Astrocyte (in vitro differentiated cells and primary cell): ENCODE measurements at regions not wholly inside any gene's neighbourhood (a gene's known extent, or its start where the extent isn't known, plus 50 kb on each side); places are given as distances from the start of the nearest gene placed in this dataset.

Experiments
- DNase-seq: peaks from one replicate; pipeline ENCODE4 v3.0.0-alpha.2; 2010; ENCODE audit warnings: low read depth
- FAIRE-seq: peaks from 2 replicates; lab custom pipeline; 2011; peaks lifted over from hg19 to GRCh38; lab: Jason Lieb, UNC
- H2AFZ ChIP-seq: 2 replicates; pipeline ENCODE4 v1.6.0; 2012; ENCODE audit warnings: low read depth, low read length, inconsistent platforms
- H3K27ac ChIP-seq: 2 replicates; pipeline ENCODE4 v1.5.1; 2011; ENCODE audit warnings: low read depth, low read length, inconsistent platforms
- H3K27me3 ChIP-seq: 2 replicates; pipeline ENCODE4 v1.6.0; 2011; ENCODE audit warnings: low read length, inconsistent platforms; ENCODE audit not compliant: insufficient read depth
- H3K36me3 ChIP-seq: 2 replicates; pipeline ENCODE4 v1.5.1; 2011; ENCODE audit warnings: low read length, inconsistent platforms; ENCODE audit not compliant: insufficient read depth
- H3K4me1 ChIP-seq: 2 replicates; pipeline ENCODE4 v1.5.1; 2011; ENCODE audit warnings: low read length, inconsistent platforms; ENCODE audit not compliant: insufficient read depth
- H3K4me2 ChIP-seq: 2 replicates; pipeline ENCODE4 v1.6.0; 2012; ENCODE audit warnings: low read length, inconsistent platforms
- H3K4me3 ChIP-seq: 2 replicates; pipeline ENCODE4 v1.5.1; 2011; ENCODE audit warnings: low read depth, mild to moderate bottlenecking, low read length, inconsistent platforms; ENCODE audit not compliant: insufficient read depth
- H3K79me2 ChIP-seq: 2 replicates; pipeline ENCODE4 v1.6.0; 2012; ENCODE audit warnings: mild to moderate bottlenecking, low read length, inconsistent platforms; ENCODE audit not compliant: insufficient read depth
- H3K9ac ChIP-seq: 2 replicates; pipeline ENCODE4 v1.6.0; 2012; ENCODE audit warnings: mild to moderate bottlenecking, low read length, inconsistent platforms
- H3K9me3 ChIP-seq: 2 replicates; pipeline ENCODE4 v1.5.1; 2012; ENCODE audit warnings: low read depth, mild to moderate bottlenecking, low read length, inconsistent platforms; ENCODE audit not compliant: insufficient read depth
- H4K20me1 ChIP-seq: 2 replicates; pipeline ENCODE4 v1.6.0; 2012; ENCODE audit warnings: low read length, inconsistent platforms; ENCODE audit not compliant: insufficient read depth
- H3K27ac Mint-ChIP-seq: one replicate; pipeline ENCODE4 v1.8.0; 2021; ENCODE audit warnings: mild to moderate bottlenecking, mixed read lengths; ENCODE audit not compliant: unreplicated experiment
- H3K27me3 Mint-ChIP-seq: one replicate; pipeline ENCODE4 v1.8.0; 2021; ENCODE audit warnings: low read depth, mixed read lengths; ENCODE audit not compliant: unreplicated experiment
- H3K36me3 Mint-ChIP-seq: one replicate; pipeline ENCODE4 v1.8.0; 2021; ENCODE audit warnings: low read depth, mixed read lengths; ENCODE audit not compliant: unreplicated experiment
- H3K4me1 Mint-ChIP-seq: one replicate; pipeline ENCODE4 v1.8.0; 2021; ENCODE audit warnings: low read depth, mixed read lengths; ENCODE audit not compliant: unreplicated experiment
- H3K4me3 Mint-ChIP-seq: one replicate; pipeline ENCODE4 v1.8.0; 2021; ENCODE audit warnings: mild to moderate bottlenecking, moderate library complexity, mixed read lengths; ENCODE audit not compliant: unreplicated experiment
- H3K9me3 Mint-ChIP-seq: one replicate; pipeline ENCODE4 v1.8.0; 2021; ENCODE audit warnings: mild to moderate bottlenecking, mixed read lengths; ENCODE audit not compliant: unreplicated experiment
- EZH2 ChIP-seq: IDR thresholded peaks from 2 replicates; pipeline ENCODE4 v1.6.1; 2012; ENCODE audit warnings: mild to moderate bottlenecking, low read length, inconsistent platforms; ENCODE audit not compliant: insufficient read depth
- TF ChIP-seq, protein P1 (sequence below): IDR thresholded peaks from 2 replicates; pipeline ENCODE4 v1.5.1; 2011; ENCODE audit warnings: low read depth, mild to moderate bottlenecking, inconsistent platforms, low read length, moderate library complexity; ENCODE audit not compliant: insufficient read depth

DNA sequence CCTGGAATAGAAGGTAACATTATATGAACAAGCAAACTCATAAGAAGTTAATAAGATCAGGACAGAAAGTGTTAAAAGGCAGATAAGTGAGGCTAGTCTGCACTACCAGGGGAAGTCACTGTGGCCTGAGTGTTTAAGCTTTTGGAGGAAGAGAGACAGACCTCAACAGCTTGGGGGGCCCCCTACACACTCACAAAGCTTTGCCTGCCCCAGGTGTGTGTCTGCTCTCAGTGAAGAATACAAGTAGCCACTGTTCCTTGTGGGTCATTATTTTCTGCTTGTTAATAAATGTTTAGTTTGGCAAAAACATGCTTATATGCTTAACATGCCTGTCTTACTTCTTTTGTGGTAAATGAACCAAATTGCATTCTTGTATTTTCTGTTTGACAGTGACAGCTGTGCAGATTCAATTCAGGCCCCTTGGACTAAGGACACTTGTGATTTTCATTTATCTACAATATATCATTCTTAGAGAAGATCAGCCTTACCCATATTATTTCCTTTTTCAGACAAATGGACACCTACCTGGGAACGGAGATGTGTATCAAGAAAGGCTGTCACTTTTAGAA, 50.7 kb upstream of the C12orf71 start:
- Histone ChIP-seq H3K27me3 (no peaks in the 10 kb centered on the region), H3K9ac (no peak overlapping the region), H3K4me2 (no peak overlapping the region), H3K79me2 (no peaks in the 10 kb centered on the region), H2AFZ (no peak overlapping the region), H3K9me3 (no peaks in the 10 kb centered on the region), H3K4me1 (no peaks in the 10 kb centered on the region), H4K20me1 (no peaks in the 10 kb centered on the region), H3K27ac (no peak overlapping the region), H3K4me3 (no peak overlapping the region), H3K36me3 (no peaks in the 10 kb centered on the region)
- H3K4me1 Mint-ChIP-seq = peaks cover 3% of the 10 kb centered on the region
- H3K9me3 Mint-ChIP-seq = no peaks in the 10 kb centered on the region
- no peak for FAIRE-seq
- peaks cover 2% of the 10 kb centered on the region for H3K27me3 Mint-ChIP-seq
- DNase-seq = no peak
- no peak overlapping the region for H3K4me3 Mint-ChIP-seq
- TF ChIP-seq EZH2 = no peak
- TF ChIP-seq, protein P1, sequence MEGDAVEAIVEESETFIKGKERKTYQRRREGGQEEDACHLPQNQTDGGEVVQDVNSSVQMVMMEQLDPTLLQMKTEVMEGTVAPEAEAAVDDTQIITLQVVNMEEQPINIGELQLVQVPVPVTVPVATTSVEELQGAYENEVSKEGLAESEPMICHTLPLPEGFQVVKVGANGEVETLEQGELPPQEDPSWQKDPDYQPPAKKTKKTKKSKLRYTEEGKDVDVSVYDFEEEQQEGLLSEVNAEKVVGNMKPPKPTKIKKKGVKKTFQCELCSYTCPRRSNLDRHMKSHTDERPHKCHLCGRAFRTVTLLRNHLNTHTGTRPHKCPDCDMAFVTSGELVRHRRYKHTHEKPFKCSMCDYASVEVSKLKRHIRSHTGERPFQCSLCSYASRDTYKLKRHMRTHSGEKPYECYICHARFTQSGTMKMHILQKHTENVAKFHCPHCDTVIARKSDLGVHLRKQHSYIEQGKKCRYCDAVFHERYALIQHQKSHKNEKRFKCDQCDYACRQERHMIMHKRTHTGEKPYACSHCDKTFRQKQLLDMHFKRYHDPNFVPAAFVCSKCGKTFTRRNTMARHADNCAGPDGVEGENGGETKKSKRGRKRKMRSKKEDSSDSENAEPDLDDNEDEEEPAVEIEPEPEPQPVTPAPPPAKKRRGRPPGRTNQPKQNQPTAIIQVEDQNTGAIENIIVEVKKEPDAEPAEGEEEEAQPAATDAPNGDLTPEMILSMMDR = no peak
- H3K27ac Mint-ChIP-seq = no peak overlapping the region
- H3K36me3 Mint-ChIP-seq = peaks cover 2% of the 10 kb centered on the region

DNA sequence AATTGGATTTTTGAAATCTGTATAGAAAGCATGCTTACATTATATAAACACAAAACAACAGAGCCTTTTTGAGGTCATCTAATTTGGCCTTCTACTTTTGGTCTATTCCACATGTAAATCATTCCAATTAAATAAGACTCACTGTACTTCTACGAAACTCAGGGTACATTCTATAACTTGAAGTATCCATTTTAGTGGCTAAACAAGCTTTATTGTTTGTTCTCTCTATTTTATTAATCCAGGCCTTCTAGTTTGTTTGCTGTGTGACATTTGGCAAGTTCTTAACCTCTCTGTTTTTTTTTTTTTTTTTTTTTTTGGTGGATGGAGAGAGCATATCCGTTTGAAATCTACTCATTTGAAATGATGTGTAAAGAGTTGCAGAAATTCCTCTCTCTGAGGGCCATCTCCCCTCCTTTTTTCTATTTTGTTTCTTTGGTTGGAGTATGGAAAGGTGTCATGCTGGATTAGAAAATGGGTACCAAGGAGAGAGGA, 58.1 kb upstream of the C12orf71 start:
- Mint-ChIP-seq H3K36me3 (peaks cover 2% of the 10 kb centered on the region), H3K4me1 (peaks cover 7% of the 10 kb centered on the region), H3K27ac (no peak overlapping the region), H3K9me3 (no peaks in the 10 kb centered on the region), H3K27me3 (no peaks in the 10 kb centered on the region), H3K4me3 (no peak overlapping the region)
- Histone ChIP-seq H3K79me2 (no peaks in the 10 kb centered on the region), H3K4me2 (no peak overlapping the region), H3K4me1 (no peaks in the 10 kb centered on the region), H4K20me1 (no peaks in the 10 kb centered on the region), H3K9me3 (no peaks in the 10 kb centered on the region), H3K4me3 (no peak overlapping the region), H3K36me3 (no peaks in the 10 kb centered on the region), H3K27me3 (no peaks in the 10 kb centered on the region), H3K9ac (no peak overlapping the region), H3K27ac (no peak overlapping the region), H2AFZ (no peak overlapping the region)
- DNase-seq (no peak), FAIRE-seq (no peak)
- no peak for TF ChIP-seq EZH2
- TF ChIP-seq, protein P1 = no peak

DNA sequence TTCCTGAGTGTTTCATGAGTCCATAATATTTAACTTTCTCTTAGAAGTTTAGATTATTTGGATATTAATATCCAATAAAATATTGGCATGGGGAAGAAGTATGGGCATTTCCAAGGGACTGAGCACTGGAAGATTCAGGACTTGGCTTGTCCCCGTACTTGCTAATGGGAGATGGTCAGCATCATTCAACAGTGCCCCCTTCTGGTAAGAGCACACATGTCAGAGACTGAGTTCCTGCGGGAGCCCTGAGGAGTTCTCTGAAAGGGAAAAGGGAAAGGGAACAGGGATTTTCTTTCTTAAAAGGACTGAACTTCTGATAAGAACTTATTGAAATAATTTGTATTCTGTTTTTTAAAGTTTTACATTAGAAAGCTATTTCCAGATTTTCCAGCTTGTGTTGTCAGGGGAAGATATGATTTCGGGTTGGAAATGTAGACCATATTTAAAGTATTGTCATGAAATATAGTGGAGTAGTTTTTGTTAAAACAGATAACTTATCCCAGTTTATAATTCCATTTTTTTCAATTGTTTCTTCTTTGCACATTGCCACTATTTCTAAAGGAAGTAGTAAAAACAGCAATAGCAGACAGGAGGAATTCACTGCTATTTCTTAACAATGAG, 59.8 kb upstream of the C12orf71 start:
- peak; percentile 63 for DNase-seq

More for the DNA sequence above, 59.8 kb upstream of the C12orf71 start:
- Histone ChIP-seq H3K27me3 (no peaks in the 10 kb centered on the region), H3K79me2 (no peaks in the 10 kb centered on the region), H3K9ac (no peak overlapping the region), H2AFZ (no peak overlapping the region), H4K20me1 (no peaks in the 10 kb centered on the region), H3K4me2 (no peak overlapping the region), H3K4me3 (no peak overlapping the region), H3K36me3 (no peaks in the 10 kb centered on the region), H3K27ac (no peak overlapping the region), H3K4me1 (no peaks in the 10 kb centered on the region), H3K9me3 (no peaks in the 10 kb centered on the region)
- peaks cover 7% of the 10 kb centered on the region for H3K4me1 Mint-ChIP-seq
- H3K4me3 Mint-ChIP-seq = no peak overlapping the region
- H3K27me3 Mint-ChIP-seq = no peaks in the 10 kb centered on the region
- FAIRE-seq = no peak
- H3K9me3 Mint-ChIP-seq = no peaks in the 10 kb centered on the region
- TF ChIP-seq, protein P1 = peak; percentile 88
- TF ChIP-seq EZH2 = no peak
- no peaks in the 10 kb centered on the region for H3K36me3 Mint-ChIP-seq
- H3K27ac Mint-ChIP-seq = no peak overlapping the region
